Subcutaneous abdominal adipose tissue (tissue), 5 donors: ENCODE measurements at regions not wholly inside any gene's neighbourhood (a gene's known extent, or its start where the extent isn't known, plus 50 kb on each side); places are given as distances from the start of the nearest gene placed in this dataset.
"Not testable (repeated sequence)": the region's sequence is repeated elsewhere in the genome, so short reads cannot be mapped to it uniquely, and the experiment has no call there.

Experiments used
- H3K27ac ChIP-seq: one replicate; pipeline ENCODE4 v1.7.0; 2013; ENCODE audit warnings: low read depth, mild to moderate bottlenecking, inconsistent platforms, low read length, moderate library complexity
- H3K27me3 ChIP-seq, 5 donors: one replicate each; pipeline ENCODE4 v1.7.0; 2013; ENCODE audit warnings: low read length in 5 of 5, inconsistent platforms in 1 of 5; ENCODE audit not compliant: control insufficient read depth in 5 of 5, insufficient read depth in 4 of 5
- H3K36me3 ChIP-seq, 5 donors: one replicate each; pipeline ENCODE4 v1.7.0; 2013; ENCODE audit warnings: low read length in 5 of 5; ENCODE audit not compliant: control insufficient read depth in 5 of 5, insufficient read depth in 5 of 5
- H3K4me1 ChIP-seq, 5 donors: one replicate each; pipeline ENCODE4 v1.7.0; 2013; ENCODE audit warnings: low read length in 5 of 5, mild to moderate bottlenecking in 3 of 5, moderate library complexity in 1 of 5; ENCODE audit not compliant: control insufficient read depth in 5 of 5, insufficient read depth in 5 of 5
- H3K4me3 ChIP-seq, 5 donors: one replicate each; pipeline ENCODE4 v1.7.0; 2013; ENCODE audit warnings: low read length in 5 of 5, low read depth in 1 of 5
- H3K9ac ChIP-seq, 5 donors: one replicate each; pipeline ENCODE4 v1.7.0; 2013; ENCODE audit warnings: low read length in 5 of 5, mild to moderate bottlenecking in 4 of 5, moderate library complexity in 3 of 5
- H3K9me3 ChIP-seq, 5 donors: one replicate each; pipeline ENCODE4 v1.7.0; 2013; ENCODE audit warnings: low read length in 5 of 5; ENCODE audit not compliant: control insufficient read depth in 5 of 5
- donor health status: healthy.
- donor health status: healthy.
- donor health status: healthy.
- donor health status: healthy.
- donor health status: healthy.

- H3K9ac ChIP-seq, result peak overlapping the region in 2 of 5 donors; percentile 2 to 28
- H3K27me3 ChIP-seq, result no peaks in the 10 kb centered on the region
- H3K4me3 ChIP-seq, result no peak overlapping the region
- no peaks in the 10 kb centered on the region for H3K9me3 ChIP-seq
- peak overlapping the region; percentile 86 for H3K27ac ChIP-seq
- H3K36me3 ChIP-seq, result no peaks in the 10 kb centered on the region
- peaks cover 0 to 28% (median 19%) of the 10 kb centered on the region in 5 donors for H3K4me1 ChIP-seq
Measured at GRCh38 chr3:187850258-187850921, 105.1 kb upstream of the BCL6 start.

GRCh38 chr3:187852842-187853730 is 107.8 kb upstream of the BCL6 start:
- peak overlapping the region; percentile 9 for H3K27ac ChIP-seq
- H3K9me3 ChIP-seq, result no peaks in the 10 kb centered on the region

GRCh38 chr3:187855131-187855530 is 109.9 kb upstream of the BCL6 start:
- peak overlapping the region; percentile 43 for H3K27ac ChIP-seq
- H3K9ac ChIP-seq, result no peak overlapping the region
- H3K27me3 ChIP-seq, result no peaks in the 10 kb centered on the region
- no peaks in the 10 kb centered on the region for H3K9me3 ChIP-seq
- H3K4me1 ChIP-seq, result peaks cover 0 to 41% (median 23%) of the 10 kb centered on the region in 5 donors
- no peak overlapping the region for H3K4me3 ChIP-seq
- no peaks in the 10 kb centered on the region for H3K36me3 ChIP-seq

More at GRCh38 chr3:187852842-187853730, 107.8 kb upstream of the BCL6 start:
- H3K4me3 ChIP-seq, result no peak overlapping the region
- H3K4me1 ChIP-seq, result peaks cover 0 to 41% (median 24%) of the 10 kb centered on the region in 5 donors
- H3K9ac ChIP-seq, result no peak overlapping the region
- H3K36me3 ChIP-seq, result no peaks in the 10 kb centered on the region
- H3K27me3 ChIP-seq, result no peaks in the 10 kb centered on the region

GRCh38 chr3:187856555-187856954 is 111.3 kb upstream of the BCL6 start:
- H3K9me3 ChIP-seq, result no peaks in the 10 kb centered on the region
- H3K9ac ChIP-seq, result no peak overlapping the region
- H3K27ac ChIP-seq, result no peak overlapping the region
- peaks cover 0 to 28% (median 10%) of the 10 kb centered on the region in 5 donors for H3K4me1 ChIP-seq
- no peaks in the 10 kb centered on the region for H3K36me3 ChIP-seq
- no peaks in the 10 kb centered on the region for H3K27me3 ChIP-seq
- no peak overlapping the region for H3K4me3 ChIP-seq

- H3K4me3 ChIP-seq, result no peak overlapping the region
- no peaks in the 10 kb centered on the region for H3K27me3 ChIP-seq
- no peak overlapping the region for H3K9ac ChIP-seq
- no peak overlapping the region for H3K27ac ChIP-seq
- H3K4me1 ChIP-seq, result peaks cover 0 to 25% (median 10%) of the 10 kb centered on the region in 5 donors
- H3K9me3 ChIP-seq, result no peaks in the 10 kb centered on the region
- no peaks in the 10 kb centered on the region for H3K36me3 ChIP-seq
Measured at GRCh38 chr3:187858041-187858440, 112.8 kb upstream of the BCL6 start.

GRCh38 chr3:187858711-187859110 is 113.4 kb upstream of the BCL6 start:
- Histone ChIP-seq H3K4me3 (no peak overlapping the region), H3K27ac (no peak overlapping the region), H3K9me3 (no peaks in the 10 kb centered on the region), H3K9ac (no peak overlapping the region), H3K36me3 (no peaks in the 10 kb centered on the region), H3K4me1 (peaks cover 0 to 22% (median 10%) of the 10 kb centered on the region in 5 donors), H3K27me3 (no peaks in the 10 kb centered on the region)

GRCh38 chr3:187862701-187863277 is 117.5 kb upstream of the BCL6 start:
- H3K27me3 ChIP-seq, H3K4me1 ChIP-seq, H3K9ac ChIP-seq, H3K36me3 ChIP-seq, H3K4me3 ChIP-seq, H3K9me3 ChIP-seq, H3K27ac ChIP-seq: not testable (repeated sequence)

GRCh38 chr3:187870360-187871203 is 125.3 kb upstream of the BCL6 start:
- Histone ChIP-seq H3K9ac (no peak overlapping the region), H3K9me3 (no peaks in the 10 kb centered on the region), H3K36me3 (no peaks in the 10 kb centered on the region), H3K27ac (no peak overlapping the region), H3K4me1 (no peaks in the 10 kb centered on the region), H3K4me3 (no peak overlapping the region), H3K27me3 (no peaks in the 10 kb centered on the region)

GRCh38 chr3:187871204-187871591 is 125.9 kb upstream of the BCL6 start:
- H3K9me3 ChIP-seq, result no peaks in the 10 kb centered on the region
- H3K27me3 ChIP-seq, result no peaks in the 10 kb centered on the region
- no peak overlapping the region for H3K27ac ChIP-seq
- no peak overlapping the region for H3K4me3 ChIP-seq
- no peaks in the 10 kb centered on the region for H3K36me3 ChIP-seq
- H3K9ac ChIP-seq, result no peak overlapping the region
- peaks cover 0 to 5% (median 0%) of the 10 kb centered on the region in 5 donors for H3K4me1 ChIP-seq
